ENCODE measurements at regions not wholly inside any gene's neighbourhood (a gene's known extent, or its start where the extent isn't known, plus 50 kb on each side); places are given as distances from the start of the nearest gene placed in this dataset.

- no peaks in the 10 kb centered on the region for H3K4me1 ChIP-seq
- no peaks in the 10 kb centered on the region for H3K27me3 ChIP-seq
- no peak for TF ChIP-seq POLR2AphosphoS5 (IDR thresholded peaks at IDR 0.05)
- TF ChIP-seq, protein P1, sequence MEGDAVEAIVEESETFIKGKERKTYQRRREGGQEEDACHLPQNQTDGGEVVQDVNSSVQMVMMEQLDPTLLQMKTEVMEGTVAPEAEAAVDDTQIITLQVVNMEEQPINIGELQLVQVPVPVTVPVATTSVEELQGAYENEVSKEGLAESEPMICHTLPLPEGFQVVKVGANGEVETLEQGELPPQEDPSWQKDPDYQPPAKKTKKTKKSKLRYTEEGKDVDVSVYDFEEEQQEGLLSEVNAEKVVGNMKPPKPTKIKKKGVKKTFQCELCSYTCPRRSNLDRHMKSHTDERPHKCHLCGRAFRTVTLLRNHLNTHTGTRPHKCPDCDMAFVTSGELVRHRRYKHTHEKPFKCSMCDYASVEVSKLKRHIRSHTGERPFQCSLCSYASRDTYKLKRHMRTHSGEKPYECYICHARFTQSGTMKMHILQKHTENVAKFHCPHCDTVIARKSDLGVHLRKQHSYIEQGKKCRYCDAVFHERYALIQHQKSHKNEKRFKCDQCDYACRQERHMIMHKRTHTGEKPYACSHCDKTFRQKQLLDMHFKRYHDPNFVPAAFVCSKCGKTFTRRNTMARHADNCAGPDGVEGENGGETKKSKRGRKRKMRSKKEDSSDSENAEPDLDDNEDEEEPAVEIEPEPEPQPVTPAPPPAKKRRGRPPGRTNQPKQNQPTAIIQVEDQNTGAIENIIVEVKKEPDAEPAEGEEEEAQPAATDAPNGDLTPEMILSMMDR (IDR thresholded peaks at IDR 0.05) = no peak
- no peak for TF ChIP-seq POLR2A (IDR thresholded peaks at IDR 0.05)
- H3K36me3 ChIP-seq = no peaks in the 10 kb centered on the region
- no peaks in the 10 kb centered on the region for H3K9me3 ChIP-seq
- no peak overlapping the region for H3K27ac ChIP-seq
- intact Hi-C loops (cut with DNase I; ENCODE audit: low total_unique reads) = no loop called here
- no peak for DNase-seq (ENCODE audit: low spot score in 2 of 2)
- H3K4me3 ChIP-seq = no peak overlapping the region
These were observed 1199.1 kb upstream of the GYPC start for GRCh38 chr2:125456693-125457363.

DNA sequence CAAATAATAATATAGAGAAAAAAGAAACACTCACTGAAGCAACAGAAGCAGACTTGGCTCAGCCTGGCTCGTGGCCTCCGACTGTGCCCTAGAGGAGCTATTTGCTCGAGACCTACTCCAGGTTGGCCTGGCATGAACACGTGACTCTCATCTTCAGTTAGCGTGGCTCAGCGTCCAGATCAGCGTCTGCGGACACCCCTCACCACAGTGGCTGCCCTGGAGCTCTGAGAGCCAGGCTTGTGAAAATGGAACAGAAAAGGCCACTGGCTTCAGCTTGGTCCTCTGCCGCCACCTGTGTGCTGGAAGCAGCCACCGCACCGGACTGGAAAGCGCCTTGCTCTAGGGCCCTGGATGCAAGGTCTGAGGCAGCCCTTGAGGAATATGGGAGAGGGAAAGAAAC, 1184.0 kb upstream of the GYPC start:
- H3K4me1 ChIP-seq = no peaks in the 10 kb centered on the region
- H3K27me3 ChIP-seq = no peaks in the 10 kb centered on the region
- H3K36me3 ChIP-seq = no peaks in the 10 kb centered on the region
- DNase-seq (ENCODE audit: low spot score in 2 of 2) = no peak
- no peak overlapping the region for H3K4me3 ChIP-seq
- H3K9me3 ChIP-seq = peaks cover 7 to 8% of the 10 kb centered on the region in 2 donors
- TF ChIP-seq, protein P1 (IDR thresholded peaks at IDR 0.05) = no peak
- TF ChIP-seq POLR2A (IDR thresholded peaks at IDR 0.05) (no peak), POLR2AphosphoS5 (IDR thresholded peaks at IDR 0.05) (no peak)
- intact Hi-C loops (cut with DNase I; ENCODE audit: low total_unique reads) = no loop called here
- no peak overlapping the region for H3K27ac ChIP-seq

GRCh38 chr2:125479143-125479636, 1176.8 kb upstream of the GYPC start:
- Histone ChIP-seq H3K9me3 (peaks cover 13 to 16% of the 10 kb centered on the region in 2 donors), H3K36me3 (no peaks in the 10 kb centered on the region), H3K27me3 (no peaks in the 10 kb centered on the region), H3K4me1 (no peaks in the 10 kb centered on the region), H3K27ac (no peak overlapping the region), H3K4me3 (no peak overlapping the region)
- intact Hi-C loops (cut with DNase I; ENCODE audit: low total_unique reads) = no loop called here
- DNase-seq (ENCODE audit: low spot score in 2 of 2) = no peak
- TF ChIP-seq POLR2A (IDR thresholded peaks at IDR 0.05) = no peak
- no peak for TF ChIP-seq POLR2AphosphoS5 (IDR thresholded peaks at IDR 0.05)
- TF ChIP-seq, protein P1 (IDR thresholded peaks at IDR 0.05) = no peak

DNA sequence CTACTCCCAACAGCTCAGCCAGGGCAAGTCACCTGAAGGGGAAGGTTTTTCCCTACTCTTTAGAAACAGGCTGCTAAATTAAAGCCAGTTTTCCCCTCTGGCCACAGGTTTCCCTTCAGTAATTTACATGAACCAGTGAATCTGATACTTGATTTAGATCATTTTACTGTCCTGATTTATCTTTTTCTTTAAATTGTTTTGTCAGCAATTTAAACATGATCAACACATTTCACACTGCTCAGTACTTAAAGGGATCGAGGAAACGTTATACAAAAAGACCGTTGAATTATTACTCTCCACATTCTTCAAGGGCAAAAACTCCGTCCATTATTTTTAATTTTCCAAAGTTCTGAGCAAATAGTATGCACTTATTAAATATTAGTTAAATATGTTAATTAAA, 1165.7 kb upstream of the GYPC start:
- Histone ChIP-seq H3K27ac (no peak overlapping the region), H3K4me3 (no peak overlapping the region), H3K27me3 (no peaks in the 10 kb centered on the region), H3K4me1 (no peaks in the 10 kb centered on the region), H3K36me3 (no peaks in the 10 kb centered on the region), H3K9me3 (peaks cover 0 to 3% of the 10 kb centered on the region in 2 donors)
- no peak for DNase-seq (ENCODE audit: low spot score in 2 of 2)
- intact Hi-C loops (cut with DNase I; ENCODE audit: low total_unique reads) = no loop called here
- no peak for TF ChIP-seq POLR2AphosphoS5 (IDR thresholded peaks at IDR 0.05)
- TF ChIP-seq, protein P1 (IDR thresholded peaks at IDR 0.05) = no peak
- no peak for TF ChIP-seq POLR2A (IDR thresholded peaks at IDR 0.05)

GRCh38 chr2:125491663-125492062, 1164.3 kb upstream of the GYPC start:
- no peak for TF ChIP-seq POLR2AphosphoS5 (IDR thresholded peaks at IDR 0.05)
- no peak for TF ChIP-seq POLR2A (IDR thresholded peaks at IDR 0.05)
- TF ChIP-seq, protein P1 (IDR thresholded peaks at IDR 0.05) = no peak
- no peak overlapping the region for H3K4me3 ChIP-seq
- no peaks in the 10 kb centered on the region for H3K4me1 ChIP-seq
- H3K36me3 ChIP-seq = no peaks in the 10 kb centered on the region
- DNase-seq (ENCODE audit: low spot score in 2 of 2) = no peak
- intact Hi-C loops (cut with DNase I; ENCODE audit: low total_unique reads) = no loop called here
- H3K9me3 ChIP-seq = peaks cover 0 to 3% of the 10 kb centered on the region in 2 donors
- H3K27ac ChIP-seq = no peak overlapping the region
- H3K27me3 ChIP-seq = no peaks in the 10 kb centered on the region
